ENCODE measurements at regions not wholly inside any gene's neighbourhood (a gene's known extent, or its start where the extent isn't known, plus 50 kb on each side); places are given as distances from the start of the nearest gene placed in this dataset.

GRCh38 chr13:56586976-56587375, 553.7 kb upstream of the PRR20A start:
- TF ChIP-seq, protein P1, sequence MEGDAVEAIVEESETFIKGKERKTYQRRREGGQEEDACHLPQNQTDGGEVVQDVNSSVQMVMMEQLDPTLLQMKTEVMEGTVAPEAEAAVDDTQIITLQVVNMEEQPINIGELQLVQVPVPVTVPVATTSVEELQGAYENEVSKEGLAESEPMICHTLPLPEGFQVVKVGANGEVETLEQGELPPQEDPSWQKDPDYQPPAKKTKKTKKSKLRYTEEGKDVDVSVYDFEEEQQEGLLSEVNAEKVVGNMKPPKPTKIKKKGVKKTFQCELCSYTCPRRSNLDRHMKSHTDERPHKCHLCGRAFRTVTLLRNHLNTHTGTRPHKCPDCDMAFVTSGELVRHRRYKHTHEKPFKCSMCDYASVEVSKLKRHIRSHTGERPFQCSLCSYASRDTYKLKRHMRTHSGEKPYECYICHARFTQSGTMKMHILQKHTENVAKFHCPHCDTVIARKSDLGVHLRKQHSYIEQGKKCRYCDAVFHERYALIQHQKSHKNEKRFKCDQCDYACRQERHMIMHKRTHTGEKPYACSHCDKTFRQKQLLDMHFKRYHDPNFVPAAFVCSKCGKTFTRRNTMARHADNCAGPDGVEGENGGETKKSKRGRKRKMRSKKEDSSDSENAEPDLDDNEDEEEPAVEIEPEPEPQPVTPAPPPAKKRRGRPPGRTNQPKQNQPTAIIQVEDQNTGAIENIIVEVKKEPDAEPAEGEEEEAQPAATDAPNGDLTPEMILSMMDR (IDR thresholded peaks at IDR 0.05): no peak
- no peak for TF ChIP-seq POLR2A (IDR thresholded peaks at IDR 0.05)
